ENCODE measurements at regions not wholly inside any gene's neighbourhood (a gene's known extent, or its start where the extent isn't known, plus 50 kb on each side); places are given as distances from the start of the nearest gene placed in this dataset.
"Not testable (repeated sequence)": the region's sequence is repeated elsewhere in the genome, so short reads cannot be mapped to it uniquely, and the experiment has no call there.

GRCh38 chr16:64265756-64266155 is 856.1 kb downstream of the CDH11 start:
- H3K27ac ChIP-seq: no peak overlapping the region
- intact Hi-C loops (cut with DNase I; ENCODE audit: low total_unique reads): no loop called here
- H3K4me3 ChIP-seq: no peak overlapping the region
- no peaks in the 10 kb centered on the region for H3K4me1 ChIP-seq
- no peak for DNase-seq
- no peaks in the 10 kb centered on the region for H3K9me3 ChIP-seq
- no peaks in the 10 kb centered on the region for H3K27me3 ChIP-seq
- no peaks in the 10 kb centered on the region for H3K36me3 ChIP-seq (ENCODE audit: low read depth, missing control alignments)
- no peak for TF ChIP-seq POLR2A (IDR thresholded peaks at IDR 0.05)
- TF ChIP-seq, protein P1, sequence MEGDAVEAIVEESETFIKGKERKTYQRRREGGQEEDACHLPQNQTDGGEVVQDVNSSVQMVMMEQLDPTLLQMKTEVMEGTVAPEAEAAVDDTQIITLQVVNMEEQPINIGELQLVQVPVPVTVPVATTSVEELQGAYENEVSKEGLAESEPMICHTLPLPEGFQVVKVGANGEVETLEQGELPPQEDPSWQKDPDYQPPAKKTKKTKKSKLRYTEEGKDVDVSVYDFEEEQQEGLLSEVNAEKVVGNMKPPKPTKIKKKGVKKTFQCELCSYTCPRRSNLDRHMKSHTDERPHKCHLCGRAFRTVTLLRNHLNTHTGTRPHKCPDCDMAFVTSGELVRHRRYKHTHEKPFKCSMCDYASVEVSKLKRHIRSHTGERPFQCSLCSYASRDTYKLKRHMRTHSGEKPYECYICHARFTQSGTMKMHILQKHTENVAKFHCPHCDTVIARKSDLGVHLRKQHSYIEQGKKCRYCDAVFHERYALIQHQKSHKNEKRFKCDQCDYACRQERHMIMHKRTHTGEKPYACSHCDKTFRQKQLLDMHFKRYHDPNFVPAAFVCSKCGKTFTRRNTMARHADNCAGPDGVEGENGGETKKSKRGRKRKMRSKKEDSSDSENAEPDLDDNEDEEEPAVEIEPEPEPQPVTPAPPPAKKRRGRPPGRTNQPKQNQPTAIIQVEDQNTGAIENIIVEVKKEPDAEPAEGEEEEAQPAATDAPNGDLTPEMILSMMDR (IDR thresholded peaks at IDR 0.05): no peak

- WGBS, 2 donors: 62 to 68% methylated on average over 23 of the region's 23 CpGs
- H3K36me3 ChIP-seq (ENCODE audit: low read depth, missing control alignments); intact Hi-C loops (cut with DNase I; ENCODE audit: low total_unique reads); H3K27me3 ChIP-seq; H3K4me3 ChIP-seq; DNase-seq; H3K4me1 ChIP-seq; H3K27ac ChIP-seq; H3K9me3 ChIP-seq: not testable (repeated sequence)
These were observed 861.0 kb downstream of the CDH11 start for GRCh38 chr16:64260631-64261401.

DNA sequence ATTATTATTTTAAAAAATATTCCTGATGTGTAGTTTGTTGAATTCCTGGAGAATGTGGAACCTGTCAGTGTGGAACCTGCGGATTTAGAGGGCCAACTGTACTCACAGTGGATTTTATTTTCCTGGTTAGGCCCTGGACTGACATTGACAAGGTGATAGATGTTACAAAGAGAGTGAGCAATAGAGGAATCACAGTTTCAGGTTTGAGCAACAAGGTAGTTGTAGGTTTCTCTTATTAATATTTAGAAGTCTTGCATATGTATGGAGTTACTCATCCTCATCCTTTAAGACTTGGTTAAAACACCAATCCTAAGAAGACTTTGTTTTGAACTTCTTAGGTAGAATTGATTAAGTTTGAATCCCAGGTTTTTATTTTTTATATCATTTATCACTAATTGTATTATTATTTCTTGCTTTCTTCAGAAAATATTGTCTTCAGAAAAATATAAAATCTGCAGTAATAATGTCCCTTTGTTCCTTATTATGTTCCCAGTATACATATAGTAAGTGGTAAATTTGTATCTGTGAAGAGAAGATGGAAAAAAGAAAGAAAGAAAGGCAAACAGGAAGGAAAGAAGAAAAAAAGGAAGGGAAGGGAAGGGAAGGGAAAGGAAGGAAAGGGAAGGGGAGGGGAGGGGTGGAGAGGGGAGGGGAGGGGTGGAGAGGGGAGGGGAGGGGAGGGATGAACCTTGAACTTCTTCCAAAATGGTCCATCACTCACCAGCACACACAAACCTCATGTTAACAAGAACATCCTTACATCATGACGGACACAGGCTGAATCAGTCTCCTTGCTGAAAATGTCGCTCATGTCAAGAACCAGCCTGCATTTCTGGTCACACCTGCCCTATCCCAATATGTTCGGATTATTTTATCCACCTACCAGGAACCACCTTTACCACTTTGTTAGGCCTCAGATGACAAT is 867.2 kb downstream of the CDH11 start:
- Histone ChIP-seq H3K4me1 (no peaks in the 10 kb centered on the region), H3K4me3 (no peak overlapping the region), H3K9me3 (no peaks in the 10 kb centered on the region), H3K36me3 (ENCODE audit: low read depth, missing control alignments) (no peaks in the 10 kb centered on the region), H3K27me3 (no peaks in the 10 kb centered on the region), H3K27ac (no peak overlapping the region)
- TF ChIP-seq POLR2A (IDR thresholded peaks at IDR 0.05): no peak
- TF ChIP-seq, protein P1 (IDR thresholded peaks at IDR 0.05): no peak
- intact Hi-C loops (cut with DNase I; ENCODE audit: low total_unique reads): no loop called here
- no peak for DNase-seq
- WGBS, 2 donors: 95 to 96% methylated on average over 4 of the region's 4 CpGs

DNA sequence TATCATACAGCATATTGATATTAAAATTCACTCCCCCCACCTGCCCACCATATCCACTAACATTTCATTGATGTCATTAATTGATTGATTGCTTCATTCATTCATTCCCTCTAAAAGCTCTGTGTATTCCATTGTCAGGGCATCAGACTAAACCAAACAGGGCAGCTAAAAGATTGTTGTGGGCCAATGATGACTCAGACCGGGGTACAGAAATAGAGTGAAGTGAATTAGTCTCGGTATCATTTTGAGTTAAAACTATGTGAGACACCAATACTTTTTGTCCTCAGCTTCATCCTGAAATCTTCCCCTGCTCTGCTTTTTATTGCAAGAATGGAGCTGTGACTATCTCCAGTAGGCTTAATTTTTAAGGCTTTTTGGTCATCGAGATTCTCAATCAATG is 868.3 kb downstream of the CDH11 start:
- no peaks in the 10 kb centered on the region for H3K27me3 ChIP-seq
- no peak overlapping the region for H3K27ac ChIP-seq
- H3K4me1 ChIP-seq: no peaks in the 10 kb centered on the region
- no peaks in the 10 kb centered on the region for H3K36me3 ChIP-seq (ENCODE audit: low read depth, missing control alignments)
- TF ChIP-seq, protein P1 (IDR thresholded peaks at IDR 0.05): no peak
- H3K9me3 ChIP-seq: no peaks in the 10 kb centered on the region
- 91 to 93% methylated on average over 3 of the region's 3 CpGs for WGBS, 2 donors
- intact Hi-C loops (cut with DNase I; ENCODE audit: low total_unique reads): no loop called here
- H3K4me3 ChIP-seq: no peak overlapping the region
- no peak for DNase-seq

DNA sequence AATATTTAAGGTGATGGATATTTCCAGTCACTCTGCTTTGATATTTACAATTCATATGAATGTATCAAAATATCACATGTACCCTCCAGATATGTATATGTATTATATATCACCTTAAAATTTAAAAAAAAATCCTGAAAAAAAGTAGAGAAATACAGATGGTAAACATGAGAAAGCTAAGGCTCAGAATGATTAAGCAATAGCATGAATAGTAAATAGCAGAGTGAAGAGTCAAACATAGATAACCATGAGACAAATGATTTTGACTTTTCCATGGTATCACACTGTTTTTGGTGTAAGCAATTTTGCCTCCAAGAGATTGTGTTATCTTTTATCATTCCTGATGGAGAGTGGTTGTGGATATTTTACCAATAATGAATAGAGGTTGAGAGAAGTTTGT is 868.8 kb downstream of the CDH11 start:
- intact Hi-C loops (cut with DNase I; ENCODE audit: low total_unique reads): no loop called here
- H3K27me3 ChIP-seq: no peaks in the 10 kb centered on the region
- DNase-seq: no peak

More for the DNA sequence above, 868.8 kb downstream of the CDH11 start:
- Histone ChIP-seq H3K4me3 (no peak overlapping the region), H3K4me1 (no peaks in the 10 kb centered on the region), H3K36me3 (ENCODE audit: low read depth, missing control alignments) (no peaks in the 10 kb centered on the region), H3K9me3 (no peaks in the 10 kb centered on the region), H3K27ac (no peak overlapping the region)
- TF ChIP-seq, protein P1 (IDR thresholded peaks at IDR 0.05): no peak
- no peak for TF ChIP-seq POLR2A (IDR thresholded peaks at IDR 0.05)

Data from testis (tissue), 2 donors.